Vagina (tissue), 2 donors: ENCODE measurements at regions not wholly inside any gene's neighbourhood (a gene's known extent, or its start where the extent isn't known, plus 50 kb on each side); places are given as distances from the start of the nearest gene placed in this dataset.

Source experiments
- POLR2A ChIP-seq, 2 donors: fragments of 450-650 bp; IDR thresholded peaks; one replicate each; pipeline ENCODE4 v1.6.1; 2017; ENCODE audit warnings: antibody characterized with exemption in 2 of 2, mild to moderate bottlenecking in 2 of 2, moderate library complexity in 2 of 2
- POLR2AphosphoS5 ChIP-seq, 2 donors: sonication (generic); formaldehyde crosslinking; IDR thresholded peaks; one replicate each; pipeline ENCODE4 v1.9.0; 2017; ENCODE audit warnings: antibody characterized with exemption in 2 of 2, mild to moderate bottlenecking in 2 of 2, low read depth in 1 of 2; ENCODE audit not compliant: insufficient read depth in 1 of 2
- TF ChIP-seq, protein P1 (sequence below), 3 experiments: fragments of 450-650 bp in 2 of 3; fragments of 200-600 bp in 1 of 3; sonication (generic) in 1 of 3; IDR thresholded peaks; one replicate each; pipeline ENCODE4 v1.5.1; 2017 to 2019; ENCODE audit warnings: antibody characterized with exemption in 3 of 3, mild to moderate bottlenecking in 2 of 3, moderate library complexity in 2 of 3

GRCh38 chr2:71863396-71863795 is 284.3 kb downstream of the CYP26B1 start:
- TF ChIP-seq, protein P1, sequence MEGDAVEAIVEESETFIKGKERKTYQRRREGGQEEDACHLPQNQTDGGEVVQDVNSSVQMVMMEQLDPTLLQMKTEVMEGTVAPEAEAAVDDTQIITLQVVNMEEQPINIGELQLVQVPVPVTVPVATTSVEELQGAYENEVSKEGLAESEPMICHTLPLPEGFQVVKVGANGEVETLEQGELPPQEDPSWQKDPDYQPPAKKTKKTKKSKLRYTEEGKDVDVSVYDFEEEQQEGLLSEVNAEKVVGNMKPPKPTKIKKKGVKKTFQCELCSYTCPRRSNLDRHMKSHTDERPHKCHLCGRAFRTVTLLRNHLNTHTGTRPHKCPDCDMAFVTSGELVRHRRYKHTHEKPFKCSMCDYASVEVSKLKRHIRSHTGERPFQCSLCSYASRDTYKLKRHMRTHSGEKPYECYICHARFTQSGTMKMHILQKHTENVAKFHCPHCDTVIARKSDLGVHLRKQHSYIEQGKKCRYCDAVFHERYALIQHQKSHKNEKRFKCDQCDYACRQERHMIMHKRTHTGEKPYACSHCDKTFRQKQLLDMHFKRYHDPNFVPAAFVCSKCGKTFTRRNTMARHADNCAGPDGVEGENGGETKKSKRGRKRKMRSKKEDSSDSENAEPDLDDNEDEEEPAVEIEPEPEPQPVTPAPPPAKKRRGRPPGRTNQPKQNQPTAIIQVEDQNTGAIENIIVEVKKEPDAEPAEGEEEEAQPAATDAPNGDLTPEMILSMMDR (IDR thresholded peaks at IDR 0.05), result no peak
- TF ChIP-seq POLR2A (IDR thresholded peaks at IDR 0.05), result no peak
- no peak for TF ChIP-seq POLR2AphosphoS5 (IDR thresholded peaks at IDR 0.05; ENCODE audit: insufficient read depth in 1 of 2, low read depth in 1 of 2)
